IPS DF 6.9 (cell line): ENCODE measurements at regions not wholly inside any gene's neighbourhood (a gene's known extent, or its start where the extent isn't known, plus 50 kb on each side); places are given as distances from the start of the nearest gene placed in this dataset.

Experiments used
- DNase-seq: peaks from one replicate; pipeline ENCODE4 v3.0.0-alpha.2; 2013; ENCODE audit warnings: low read depth, low spot score
- H3K27ac ChIP-seq: one replicate; pipeline ENCODE4 v1.5.1; 2013; ENCODE audit warnings: low read length, control low read depth
- H3K27me3 ChIP-seq: 2 replicates; pipeline ENCODE4 v1.6.1; 2013; ENCODE audit warnings: mild to moderate bottlenecking, low read length; ENCODE audit not compliant: control insufficient read depth, insufficient read depth
- H3K36me3 ChIP-seq: 2 replicates; pipeline ENCODE4 v1.6.1; 2013; ENCODE audit warnings: low read length; ENCODE audit not compliant: control insufficient read depth, insufficient read depth
- H3K4me1 ChIP-seq: 2 replicates; pipeline ENCODE4 v1.6.1; 2013; ENCODE audit warnings: low read length; ENCODE audit not compliant: control insufficient read depth, insufficient read depth
- H3K4me3 ChIP-seq: 2 replicates; pipeline ENCODE4 v1.5.1; 2013; ENCODE audit warnings: mild to moderate bottlenecking, low read length
- H3K9me3 ChIP-seq: 2 replicates; pipeline ENCODE4 v1.6.1; 2013; ENCODE audit warnings: low read length, inconsistent platforms; ENCODE audit not compliant: control insufficient read depth, insufficient read depth
- WGBS: extraction: QIAGEN DNeasy Blood & Tissue Kit; methylation state at CpG from one replicate; pipeline ENCODE4 v1.1.7; 2013; ENCODE audit warnings: mixed read lengths, missing lambda C conversion rate; ENCODE audit not compliant: insufficient read length, insufficient coverage; 5-methylcytosine and 5-hydroxymethylcytosine counted together

- no peak overlapping the region for H3K27ac ChIP-seq
- DNase-seq: no peak
- H3K9me3 ChIP-seq: no peaks in the 10 kb centered on the region
- no peaks in the 10 kb centered on the region; the same call in 1 of the 2 replicates for H3K4me1 ChIP-seq
- H3K4me3 ChIP-seq: no peak overlapping the region
- no CpG with 5 or more reads among the region's 10 CpGs for WGBS
- no peaks in the 10 kb centered on the region for H3K27me3 ChIP-seq
- H3K36me3 ChIP-seq: no peaks in the 10 kb centered on the region
Measured at GRCh38 chr9:105178076-105178475, 66.4 kb upstream of the SLC44A1 start.

GRCh38 chr9:105187781-105188180 is 56.7 kb upstream of the SLC44A1 start:
- Histone ChIP-seq H3K36me3 (no peaks in the 10 kb centered on the region), H3K27ac (no peak overlapping the region), H3K9me3 (no peaks in the 10 kb centered on the region), H3K4me1 (no peaks in the 10 kb centered on the region), H3K4me3 (no peak overlapping the region), H3K27me3 (no peaks in the 10 kb centered on the region)
- no peak for DNase-seq
- no CpG with 5 or more reads among the region's 1 CpG for WGBS

GRCh38 chr9:105188746-105189145 is 55.7 kb upstream of the SLC44A1 start:
- no peak overlapping the region for H3K4me3 ChIP-seq
- DNase-seq: no peak
- no peak overlapping the region for H3K27ac ChIP-seq
- no peaks in the 10 kb centered on the region for H3K36me3 ChIP-seq
- no peaks in the 10 kb centered on the region for H3K27me3 ChIP-seq
- no CpG with 5 or more reads among the region's 1 CpG for WGBS
- no peaks in the 10 kb centered on the region for H3K4me1 ChIP-seq
- no peaks in the 10 kb centered on the region for H3K9me3 ChIP-seq

DNA sequence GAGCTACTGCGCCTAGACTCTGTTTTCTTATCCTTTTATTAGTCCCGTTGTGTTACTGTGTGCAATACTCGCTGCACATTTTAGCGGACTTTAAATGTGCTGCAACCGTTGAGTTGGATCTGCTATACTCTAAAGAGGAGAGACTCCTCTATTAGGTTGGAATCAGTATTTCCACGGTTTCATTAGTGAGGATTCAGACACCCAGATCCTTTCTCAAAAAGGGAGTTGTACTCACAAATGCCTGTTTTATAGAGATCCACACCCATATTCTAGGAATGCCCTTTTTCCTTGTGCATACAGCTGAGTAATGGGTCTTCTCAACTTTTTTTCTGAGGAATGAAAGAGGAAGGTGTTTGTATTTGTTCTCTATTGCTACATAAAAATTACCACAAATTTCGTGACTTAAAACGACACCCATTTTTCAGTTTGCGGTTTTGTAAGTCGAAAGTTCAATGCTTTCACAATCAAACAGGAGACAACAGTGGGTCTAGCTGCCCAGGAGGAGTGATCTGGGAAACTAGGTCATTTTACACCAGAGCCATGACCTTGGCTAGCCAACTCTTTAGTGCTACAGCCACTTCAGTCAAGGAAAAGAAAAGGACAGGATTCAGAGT is 52.8 kb upstream of the SLC44A1 start:
- H3K27me3 ChIP-seq: no peaks in the 10 kb centered on the region
- no peak overlapping the region for H3K27ac ChIP-seq
- WGBS: no CpG with 5 or more reads among the region's 10 CpGs
- no peak overlapping the region for H3K4me3 ChIP-seq
- H3K9me3 ChIP-seq: no peaks in the 10 kb centered on the region
- H3K36me3 ChIP-seq: no peaks in the 10 kb centered on the region
- no peak for DNase-seq
- H3K4me1 ChIP-seq: no peaks in the 10 kb centered on the region

DNA sequence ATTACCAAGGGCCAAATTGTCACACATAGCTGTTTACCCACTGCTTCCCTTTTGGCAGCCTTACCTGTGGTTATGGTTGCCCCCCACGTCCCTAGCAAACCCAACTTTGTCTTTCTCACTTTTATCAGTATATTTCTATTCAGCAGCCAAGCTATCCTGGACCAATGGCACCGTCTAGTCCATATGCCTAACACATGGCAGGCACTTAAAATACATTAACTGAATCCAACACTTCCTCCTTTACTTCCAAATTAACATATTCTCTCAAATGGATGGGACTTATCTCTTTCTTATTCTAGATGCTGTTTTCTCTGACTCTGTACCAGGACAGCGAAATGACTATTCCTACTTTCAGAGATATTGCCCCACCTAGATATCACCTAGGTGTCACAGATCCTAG is 50.9 kb upstream of the SLC44A1 start:
- Histone ChIP-seq H3K9me3 (no peaks in the 10 kb centered on the region), H3K27me3 (no peaks in the 10 kb centered on the region), H3K4me3 (no peak overlapping the region), H3K27ac (no peak overlapping the region), H3K4me1 (no peaks in the 10 kb centered on the region), H3K36me3 (no peaks in the 10 kb centered on the region)
- no peak for DNase-seq
- WGBS: no CpG with 5 or more reads among the region's 3 CpGs

- H3K27me3 ChIP-seq: no peaks in the 10 kb centered on the region
- DNase-seq: no peak
- H3K9me3 ChIP-seq: no peaks in the 10 kb centered on the region
- no peak overlapping the region for H3K4me3 ChIP-seq
- no peaks in the 10 kb centered on the region for H3K36me3 ChIP-seq
- H3K27ac ChIP-seq: no peak overlapping the region
- no CpG with 5 or more reads among the region's 4 CpGs for WGBS
- no peaks in the 10 kb centered on the region for H3K4me1 ChIP-seq
Measured at GRCh38 chr9:105194234-105194633, 50.2 kb upstream of the SLC44A1 start.
